CD14-positive monocyte (primary cell): ENCODE measurements at regions not wholly inside any gene's neighbourhood (a gene's known extent, or its start where the extent isn't known, plus 50 kb on each side); places are given as distances from the start of the nearest gene placed in this dataset.

Experiments
- DNase-seq, 3 donors: peaks; one replicate each; pipeline ENCODE4 v3.0.0-alpha.2; 2011 to 2022
- H2AFZ ChIP-seq: 2 replicates; pipeline ENCODE4 v1.6.0; 2012; ENCODE audit warnings: mild to moderate bottlenecking, low read depth, low read length, inconsistent platforms; ENCODE audit not compliant: insufficient read depth, poor library complexity, severe bottlenecking
- H3K27ac ChIP-seq, 2 donors: 1 replicate in 1 of 2; 2 replicates in 1 of 2; pipeline ENCODE4 v1.5.1; 2012 to 2013; ENCODE audit warnings: low read length in 2 of 2, control low read depth in 1 of 2, inconsistent platforms in 1 of 2, low read depth in 1 of 2, mild to moderate bottlenecking in 1 of 2
- H3K27me3 ChIP-seq, 2 donors: one replicate each; pipeline versions ENCODE4 v1.6.0 to v1.6.1; 2011 to 2013; ENCODE audit warnings: low read length in 2 of 2; ENCODE audit not compliant: control insufficient read depth in 2 of 2, insufficient read depth in 2 of 2
- H3K36me3 ChIP-seq, 2 donors: replicated peaks in 1 of 2; 1 replicate in 1 of 2; 2 replicates in 1 of 2; pipeline versions ENCODE4 v1.5.1 to v1.6.1; 2012 to 2013; ENCODE audit warnings: low read length in 2 of 2, control low read depth in 1 of 2, inconsistent platforms in 1 of 2, mild to moderate bottlenecking in 1 of 2; ENCODE audit not compliant: insufficient read depth in 2 of 2, control insufficient read depth in 1 of 2
- H3K4me1 ChIP-seq, 2 donors: 1 replicate in 1 of 2; 2 replicates in 1 of 2; pipeline versions ENCODE4 v1.5.1 to v1.6.1; 2012 to 2013; ENCODE audit warnings: low read length in 2 of 2, control low read depth in 1 of 2, inconsistent platforms in 1 of 2, mild to moderate bottlenecking in 1 of 2, moderate library complexity in 1 of 2; ENCODE audit not compliant: insufficient read depth in 2 of 2, control insufficient read depth in 1 of 2
- H3K4me2 ChIP-seq: replicated peaks from 2 replicates; pipeline ENCODE3; 2012; ENCODE audit warnings: low read length, moderate library complexity, mild to moderate bottlenecking; ENCODE audit not compliant: poor library complexity, severe bottlenecking; ENCODE audit errors: extremely low read depth
- H3K4me3 ChIP-seq, 3 experiments: fragments of 200-600 bp in 1 of 3; sonication (generic) in 1 of 3; replicated peaks in 1 of 3; 1 replicate in 2 of 3; 2 replicates in 1 of 3; pipeline ENCODE4 v1.5.1; 2011 to 2013; ENCODE audit warnings: low read length in 3 of 3, mild to moderate bottlenecking in 3 of 3, control low read depth in 2 of 3, low read depth in 2 of 3, inconsistent platforms in 1 of 3, moderate library complexity in 1 of 3
- H3K79me2 ChIP-seq: 2 replicates; pipeline ENCODE4 v1.6.0; 2012; ENCODE audit warnings: mild to moderate bottlenecking, control low read depth, inconsistent platforms, low read length, moderate library complexity; ENCODE audit not compliant: insufficient read depth
- H3K9ac ChIP-seq: 2 replicates; pipeline ENCODE4 v1.6.0; 2017; ENCODE audit warnings: low read length, mild to moderate bottlenecking; ENCODE audit not compliant: insufficient read depth, poor library complexity, severe bottlenecking
- H3K9me3 ChIP-seq, 2 donors: replicated peaks in 1 of 2; 1 replicate in 1 of 2; 2 replicates in 1 of 2; pipeline versions ENCODE4 v1.5.1 to v1.6.1; 2012 to 2013; ENCODE audit warnings: low read length in 2 of 2, control low read depth in 1 of 2; ENCODE audit not compliant: control insufficient read depth in 1 of 2, insufficient read depth in 1 of 2
- H4K20me1 ChIP-seq: 2 replicates; pipeline ENCODE4 v1.6.0; 2012; ENCODE audit warnings: mild to moderate bottlenecking, low read length, control low read depth, moderate library complexity; ENCODE audit not compliant: insufficient read depth
- H3K27ac Mint-ChIP-seq, 7 donors: one replicate each; pipeline ENCODE4 v1.8.0; 2020; ENCODE audit warnings: mild to moderate bottlenecking in 7 of 7, mixed read lengths in 7 of 7, moderate library complexity in 6 of 7, inconsistent platforms in 2 of 7
- H3K27me3 Mint-ChIP-seq, 3 donors: one replicate each; pipeline ENCODE4 v1.8.0; 2021 to 2022; ENCODE audit warnings: low read depth in 3 of 3, mild to moderate bottlenecking in 3 of 3, mixed read lengths in 3 of 3, moderate library complexity in 3 of 3, inconsistent platforms in 1 of 3
- H3K36me3 Mint-ChIP-seq, 2 donors: one replicate each; pipeline ENCODE4 v1.8.0; 2020; ENCODE audit warnings: mixed read lengths in 2 of 2, inconsistent platforms in 1 of 2, mild to moderate bottlenecking in 1 of 2
- H3K4me1 Mint-ChIP-seq: one replicate; pipeline ENCODE4 v1.8.0; 2020; ENCODE audit warnings: mild to moderate bottlenecking, mixed read lengths
- H3K4me3 Mint-ChIP-seq, 2 donors: one replicate each; pipeline ENCODE4 v1.8.0; 2020; ENCODE audit warnings: mild to moderate bottlenecking in 2 of 2, mixed read lengths in 2 of 2, moderate library complexity in 1 of 2
- H3K9me3 Mint-ChIP-seq, 7 donors: one replicate each; pipeline ENCODE4 v1.8.0; 2020 to 2022; ENCODE audit warnings: mixed read lengths in 7 of 7, mild to moderate bottlenecking in 6 of 7, moderate library complexity in 6 of 7, inconsistent platforms in 2 of 7
- WGBS: methylation state at CpG from one replicate; pipeline ENCODE4 v1.1.5; 2013; ENCODE audit warnings: missing lambda C conversion rate; ENCODE audit not compliant: insufficient coverage; 5-methylcytosine and 5-hydroxymethylcytosine counted together
- intact Hi-C, 2 donors: fragments of 100-400 bp; cut with micrococcal nuclease; formaldehyde crosslinking; loops; one replicate each; pipeline versions ENCODE4 v1.15.0 to v1.15.1; 2023
- TF ChIP-seq, protein P1 (sequence below): fragments of 200-600 bp; IDR thresholded peaks from one replicate; pipeline ENCODE4 v1.8.0; 2022; ENCODE audit warnings: antibody characterized with exemption, mild to moderate bottlenecking

GRCh38 chr4:57774171-57774570 is 664.0 kb upstream of the IGFBP7 start:
- TF ChIP-seq, protein P1, sequence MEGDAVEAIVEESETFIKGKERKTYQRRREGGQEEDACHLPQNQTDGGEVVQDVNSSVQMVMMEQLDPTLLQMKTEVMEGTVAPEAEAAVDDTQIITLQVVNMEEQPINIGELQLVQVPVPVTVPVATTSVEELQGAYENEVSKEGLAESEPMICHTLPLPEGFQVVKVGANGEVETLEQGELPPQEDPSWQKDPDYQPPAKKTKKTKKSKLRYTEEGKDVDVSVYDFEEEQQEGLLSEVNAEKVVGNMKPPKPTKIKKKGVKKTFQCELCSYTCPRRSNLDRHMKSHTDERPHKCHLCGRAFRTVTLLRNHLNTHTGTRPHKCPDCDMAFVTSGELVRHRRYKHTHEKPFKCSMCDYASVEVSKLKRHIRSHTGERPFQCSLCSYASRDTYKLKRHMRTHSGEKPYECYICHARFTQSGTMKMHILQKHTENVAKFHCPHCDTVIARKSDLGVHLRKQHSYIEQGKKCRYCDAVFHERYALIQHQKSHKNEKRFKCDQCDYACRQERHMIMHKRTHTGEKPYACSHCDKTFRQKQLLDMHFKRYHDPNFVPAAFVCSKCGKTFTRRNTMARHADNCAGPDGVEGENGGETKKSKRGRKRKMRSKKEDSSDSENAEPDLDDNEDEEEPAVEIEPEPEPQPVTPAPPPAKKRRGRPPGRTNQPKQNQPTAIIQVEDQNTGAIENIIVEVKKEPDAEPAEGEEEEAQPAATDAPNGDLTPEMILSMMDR = no peak
- no peak overlapping the region for H3K9ac ChIP-seq
- Mint-ChIP-seq H3K9me3 (peaks cover 3 to 10% (median 4%) of the 10 kb centered on the region in 7 donors), H3K4me1 (no peaks in the 10 kb centered on the region), H3K27me3 (no peaks in the 10 kb centered on the region), H3K27ac (no peak overlapping the region), H3K36me3 (no peaks in the 10 kb centered on the region), H3K4me3 (no peak overlapping the region)
- H3K4me3 ChIP-seq = no peak overlapping the region
- H3K36me3 ChIP-seq = no peaks in the 10 kb centered on the region
- no peak overlapping the region for H3K27ac ChIP-seq
- no peak overlapping the region for H3K4me2 ChIP-seq
- no peaks in the 10 kb centered on the region for H3K79me2 ChIP-seq
- H3K9me3 ChIP-seq = peaks cover 0 to 5% of the 10 kb centered on the region in 2 donors
- H2AFZ ChIP-seq = no peak overlapping the region
- H3K27me3 ChIP-seq = no peaks in the 10 kb centered on the region
- DNase-seq = no peak
- intact Hi-C loops = no loop called here
- H3K4me1 ChIP-seq = no peaks in the 10 kb centered on the region
- no peaks in the 10 kb centered on the region for H4K20me1 ChIP-seq

GRCh38 chr4:57766341-57766740 is 656.2 kb upstream of the IGFBP7 start:
- Mint-ChIP-seq H3K4me1 (peaks cover 10% of the 10 kb centered on the region), H3K27ac (no peak overlapping the region), H3K9me3 (peaks cover 2 to 10% (median 4%) of the 10 kb centered on the region in 7 donors), H3K36me3 (no peaks in the 10 kb centered on the region), H3K27me3 (peaks cover 0 to 2% (median 0%) of the 10 kb centered on the region in 3 donors), H3K4me3 (no peak overlapping the region)
- no peaks in the 10 kb centered on the region for H3K36me3 ChIP-seq
- no peaks in the 10 kb centered on the region for H3K9me3 ChIP-seq
- H4K20me1 ChIP-seq = no peaks in the 10 kb centered on the region
- no peak overlapping the region for H2AFZ ChIP-seq
- no peaks in the 10 kb centered on the region for H3K27me3 ChIP-seq
- H3K4me1 ChIP-seq = peaks cover 0 to 4% of the 10 kb centered on the region in 2 donors
- H3K79me2 ChIP-seq = no peaks in the 10 kb centered on the region
- no CpG with 5 or more reads among the region's 1 CpG for WGBS
- TF ChIP-seq, protein P1 = no peak
- DNase-seq = no peak
- H3K4me3 ChIP-seq = no peak overlapping the region
- H3K27ac ChIP-seq = no peak overlapping the region
- no peak overlapping the region for H3K4me2 ChIP-seq
- H3K9ac ChIP-seq = no peak overlapping the region
- intact Hi-C loops = no loop called here
